ENCODE measurements at regions not wholly inside any gene's neighbourhood (a gene's known extent, or its start where the extent isn't known, plus 50 kb on each side); places are given as distances from the start of the nearest gene placed in this dataset.

GRCh38 chrX:40154250-40154852 lies 56.6 kb upstream of the BCOR start:
- TF ChIP-seq POLR2A (IDR thresholded peaks at IDR 0.05; ENCODE audit: low read depth, low read length) = no peak
- no peak for TF ChIP-seq CTCF (IDR thresholded peaks at IDR 0.05 in 2 of 3, conservative IDR thresholded peaks at IDR 0.05 in 1 of 3; ENCODE audit: control insufficient read depth in 2 of 3, extremely low read depth in 1 of 3, insufficient read depth in 1 of 3, low read depth in 3 of 3, low read length in 3 of 3)
- no peak for TF ChIP-seq SMC3 (IDR thresholded peaks at IDR 0.05; ENCODE audit: borderline replicate concordance, low read length)
- no peak for TF ChIP-seq HDAC2 (IDR thresholded peaks at IDR 0.05)
- no peak for TF ChIP-seq NBN (IDR thresholded peaks at IDR 0.05)
- no peak for TF ChIP-seq YY1 (IDR thresholded peaks at IDR 0.05; ENCODE audit: low read depth, low read length)
- no peak for TF ChIP-seq MEF2A (IDR thresholded peaks at IDR 0.05; ENCODE audit: insufficient read depth, low read depth, low read length)
- no peak for TF ChIP-seq BMI1 (IDR thresholded peaks at IDR 0.05; ENCODE audit: borderline replicate concordance)
- TF ChIP-seq, protein P1, sequence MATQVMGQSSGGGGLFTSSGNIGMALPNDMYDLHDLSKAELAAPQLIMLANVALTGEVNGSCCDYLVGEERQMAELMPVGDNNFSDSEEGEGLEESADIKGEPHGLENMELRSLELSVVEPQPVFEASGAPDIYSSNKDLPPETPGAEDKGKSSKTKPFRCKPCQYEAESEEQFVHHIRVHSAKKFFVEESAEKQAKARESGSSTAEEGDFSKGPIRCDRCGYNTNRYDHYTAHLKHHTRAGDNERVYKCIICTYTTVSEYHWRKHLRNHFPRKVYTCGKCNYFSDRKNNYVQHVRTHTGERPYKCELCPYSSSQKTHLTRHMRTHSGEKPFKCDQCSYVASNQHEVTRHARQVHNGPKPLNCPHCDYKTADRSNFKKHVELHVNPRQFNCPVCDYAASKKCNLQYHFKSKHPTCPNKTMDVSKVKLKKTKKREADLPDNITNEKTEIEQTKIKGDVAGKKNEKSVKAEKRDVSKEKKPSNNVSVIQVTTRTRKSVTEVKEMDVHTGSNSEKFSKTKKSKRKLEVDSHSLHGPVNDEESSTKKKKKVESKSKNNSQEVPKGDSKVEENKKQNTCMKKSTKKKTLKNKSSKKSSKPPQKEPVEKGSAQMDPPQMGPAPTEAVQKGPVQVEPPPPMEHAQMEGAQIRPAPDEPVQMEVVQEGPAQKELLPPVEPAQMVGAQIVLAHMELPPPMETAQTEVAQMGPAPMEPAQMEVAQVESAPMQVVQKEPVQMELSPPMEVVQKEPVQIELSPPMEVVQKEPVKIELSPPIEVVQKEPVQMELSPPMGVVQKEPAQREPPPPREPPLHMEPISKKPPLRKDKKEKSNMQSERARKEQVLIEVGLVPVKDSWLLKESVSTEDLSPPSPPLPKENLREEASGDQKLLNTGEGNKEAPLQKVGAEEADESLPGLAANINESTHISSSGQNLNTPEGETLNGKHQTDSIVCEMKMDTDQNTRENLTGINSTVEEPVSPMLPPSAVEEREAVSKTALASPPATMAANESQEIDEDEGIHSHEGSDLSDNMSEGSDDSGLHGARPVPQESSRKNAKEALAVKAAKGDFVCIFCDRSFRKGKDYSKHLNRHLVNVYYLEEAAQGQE (IDR thresholded peaks at IDR 0.05; ENCODE audit: low read depth, low read length) = no peak
- TF ChIP-seq RCOR1 (conservative IDR thresholded peaks at IDR 0.05; ENCODE audit: low read depth, low read length) = no peak
- no peak for TF ChIP-seq NRF1 (conservative IDR thresholded peaks at IDR 0.05; ENCODE audit: low read depth, low read length)
- TF ChIP-seq, protein P2, sequence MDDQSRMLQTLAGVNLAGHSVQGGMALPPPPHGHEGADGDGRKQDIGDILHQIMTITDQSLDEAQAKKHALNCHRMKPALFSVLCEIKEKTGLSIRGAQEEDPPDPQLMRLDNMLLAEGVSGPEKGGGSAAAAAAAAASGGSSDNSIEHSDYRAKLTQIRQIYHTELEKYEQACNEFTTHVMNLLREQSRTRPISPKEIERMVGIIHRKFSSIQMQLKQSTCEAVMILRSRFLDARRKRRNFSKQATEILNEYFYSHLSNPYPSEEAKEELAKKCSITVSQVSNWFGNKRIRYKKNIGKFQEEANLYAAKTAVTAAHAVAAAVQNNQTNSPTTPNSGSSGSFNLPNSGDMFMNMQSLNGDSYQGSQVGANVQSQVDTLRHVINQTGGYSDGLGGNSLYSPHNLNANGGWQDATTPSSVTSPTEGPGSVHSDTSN (IDR thresholded peaks at IDR 0.05; ENCODE audit: insufficient replicate concordance, low read depth, low read length) = no peak
- TF ChIP-seq, protein P3, sequence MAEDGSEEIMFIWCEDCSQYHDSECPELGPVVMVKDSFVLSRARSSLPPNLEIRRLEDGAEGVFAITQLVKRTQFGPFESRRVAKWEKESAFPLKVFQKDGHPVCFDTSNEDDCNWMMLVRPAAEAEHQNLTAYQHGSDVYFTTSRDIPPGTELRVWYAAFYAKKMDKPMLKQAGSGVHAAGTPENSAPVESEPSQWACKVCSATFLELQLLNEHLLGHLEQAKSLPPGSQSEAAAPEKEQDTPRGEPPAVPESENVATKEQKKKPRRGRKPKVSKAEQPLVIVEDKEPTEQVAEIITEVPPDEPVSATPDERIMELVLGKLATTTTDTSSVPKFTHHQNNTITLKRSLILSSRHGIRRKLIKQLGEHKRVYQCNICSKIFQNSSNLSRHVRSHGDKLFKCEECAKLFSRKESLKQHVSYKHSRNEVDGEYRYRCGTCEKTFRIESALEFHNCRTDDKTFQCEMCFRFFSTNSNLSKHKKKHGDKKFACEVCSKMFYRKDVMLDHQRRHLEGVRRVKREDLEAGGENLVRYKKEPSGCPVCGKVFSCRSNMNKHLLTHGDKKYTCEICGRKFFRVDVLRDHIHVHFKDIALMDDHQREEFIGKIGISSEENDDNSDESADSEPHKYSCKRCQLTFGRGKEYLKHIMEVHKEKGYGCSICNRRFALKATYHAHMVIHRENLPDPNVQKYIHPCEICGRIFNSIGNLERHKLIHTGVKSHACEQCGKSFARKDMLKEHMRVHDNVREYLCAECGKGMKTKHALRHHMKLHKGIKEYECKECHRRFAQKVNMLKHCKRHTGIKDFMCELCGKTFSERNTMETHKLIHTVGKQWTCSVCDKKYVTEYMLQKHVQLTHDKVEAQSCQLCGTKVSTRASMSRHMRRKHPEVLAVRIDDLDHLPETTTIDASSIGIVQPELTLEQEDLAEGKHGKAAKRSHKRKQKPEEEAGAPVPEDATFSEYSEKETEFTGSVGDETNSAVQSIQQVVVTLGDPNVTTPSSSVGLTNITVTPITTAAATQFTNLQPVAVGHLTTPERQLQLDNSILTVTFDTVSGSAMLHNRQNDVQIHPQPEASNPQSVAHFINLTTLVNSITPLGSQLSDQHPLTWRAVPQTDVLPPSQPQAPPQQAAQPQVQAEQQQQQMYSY (CRISPR knock-in tag; IDR thresholded peaks at IDR 0.05) = no peak
